ENCODE measurements at regions not wholly inside any gene's neighbourhood (a gene's known extent, or its start where the extent isn't known, plus 50 kb on each side); places are given as distances from the start of the nearest gene placed in this dataset.

- no peak for TF ChIP-seq RAD21 (conservative IDR thresholded peaks at IDR 0.05 in 1 of 2, IDR thresholded peaks at IDR 0.05 in 1 of 2)
- no peak for TF ChIP-seq TFCP2L1 (CRISPR knock-in tag; IDR thresholded peaks at IDR 0.05)
- TF ChIP-seq POLR2A (IDR thresholded peaks at IDR 0.05; ENCODE audit: low read length) = no peak
Measured at GRCh38 chr1:45263132-45263531, 56.7 kb upstream of the ZSWIM5 start.
